GM12865 (cell line): ENCODE measurements at regions not wholly inside any gene's neighbourhood (a gene's known extent, or its start where the extent isn't known, plus 50 kb on each side); places are given as distances from the start of the nearest gene placed in this dataset.
"Not testable (repeated sequence)": the region's sequence is repeated elsewhere in the genome, so short reads cannot be mapped to it uniquely, and the experiment has no call there.

ENCODE experiments used
- DNase-seq: peaks from one replicate; pipeline ENCODE4 v3.0.0; 2010; ENCODE audit warnings: low read depth
- H3K4me3 ChIP-seq: 2 replicates; pipeline ENCODE4 v1.5.1; 2011; ENCODE audit warnings: mild to moderate bottlenecking, low read depth, low read length, control low read depth
- TF ChIP-seq, protein P1 (sequence below): IDR thresholded peaks from 2 replicates; pipeline ENCODE4 v1.5.1; 2011; ENCODE audit warnings: low read length, control low read depth, low read depth, inconsistent platforms; ENCODE audit not compliant: insufficient read depth; ENCODE audit errors: missing control alignments

DNA sequence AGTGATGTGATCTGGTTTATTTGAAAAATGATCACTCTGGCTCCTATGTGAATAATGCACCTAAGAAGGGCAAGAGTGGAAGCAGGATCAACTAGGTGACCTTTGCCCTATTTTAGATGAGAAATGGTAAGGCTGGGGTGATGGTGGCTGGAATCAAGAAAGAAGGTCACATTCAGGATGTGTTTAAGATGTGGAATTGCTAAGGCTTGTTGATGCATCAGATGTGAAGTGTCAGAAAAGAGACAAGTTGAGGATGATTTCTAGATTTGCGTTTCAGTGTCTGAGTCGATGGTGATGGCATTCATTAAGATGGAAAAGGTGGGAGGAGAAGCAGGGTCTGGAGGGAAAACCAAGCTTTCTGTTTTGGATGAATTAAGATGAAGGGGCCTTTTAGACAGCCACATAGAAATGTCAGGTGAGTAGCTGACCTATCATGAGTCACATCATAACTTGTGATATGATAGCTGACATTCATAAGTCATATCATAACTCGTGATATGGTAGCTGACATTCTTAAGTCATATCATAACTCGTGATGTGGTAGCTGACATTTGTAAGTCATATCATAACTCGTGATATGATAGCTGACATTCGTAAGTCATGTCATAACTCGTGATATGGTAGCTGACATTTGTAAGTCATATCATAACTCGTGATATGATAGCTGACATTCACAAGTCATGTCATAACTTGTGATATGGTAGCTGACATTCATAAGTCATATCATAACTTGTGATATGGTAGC, 101.2 kb upstream of the SEC11C start:
- TF ChIP-seq, protein P1, sequence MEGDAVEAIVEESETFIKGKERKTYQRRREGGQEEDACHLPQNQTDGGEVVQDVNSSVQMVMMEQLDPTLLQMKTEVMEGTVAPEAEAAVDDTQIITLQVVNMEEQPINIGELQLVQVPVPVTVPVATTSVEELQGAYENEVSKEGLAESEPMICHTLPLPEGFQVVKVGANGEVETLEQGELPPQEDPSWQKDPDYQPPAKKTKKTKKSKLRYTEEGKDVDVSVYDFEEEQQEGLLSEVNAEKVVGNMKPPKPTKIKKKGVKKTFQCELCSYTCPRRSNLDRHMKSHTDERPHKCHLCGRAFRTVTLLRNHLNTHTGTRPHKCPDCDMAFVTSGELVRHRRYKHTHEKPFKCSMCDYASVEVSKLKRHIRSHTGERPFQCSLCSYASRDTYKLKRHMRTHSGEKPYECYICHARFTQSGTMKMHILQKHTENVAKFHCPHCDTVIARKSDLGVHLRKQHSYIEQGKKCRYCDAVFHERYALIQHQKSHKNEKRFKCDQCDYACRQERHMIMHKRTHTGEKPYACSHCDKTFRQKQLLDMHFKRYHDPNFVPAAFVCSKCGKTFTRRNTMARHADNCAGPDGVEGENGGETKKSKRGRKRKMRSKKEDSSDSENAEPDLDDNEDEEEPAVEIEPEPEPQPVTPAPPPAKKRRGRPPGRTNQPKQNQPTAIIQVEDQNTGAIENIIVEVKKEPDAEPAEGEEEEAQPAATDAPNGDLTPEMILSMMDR, result no peak
- no peak overlapping the region for H3K4me3 ChIP-seq
- DNase-seq, result peak; percentile 15

DNA sequence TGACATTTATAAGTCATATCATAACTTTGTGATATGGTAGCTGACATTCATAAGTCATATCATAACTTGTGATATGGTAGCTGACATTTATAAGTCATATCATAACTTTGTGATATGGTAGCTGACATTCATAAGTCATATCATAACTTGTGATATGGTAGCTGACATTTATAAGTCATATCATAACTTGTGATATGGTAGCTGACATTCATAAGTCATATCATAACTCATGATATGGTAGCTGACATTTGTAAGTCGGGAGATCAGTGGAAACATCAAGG, 100.7 kb upstream of the SEC11C start:
- not testable (repeated sequence) for DNase-seq, H3K4me3 ChIP-seq

DNA sequence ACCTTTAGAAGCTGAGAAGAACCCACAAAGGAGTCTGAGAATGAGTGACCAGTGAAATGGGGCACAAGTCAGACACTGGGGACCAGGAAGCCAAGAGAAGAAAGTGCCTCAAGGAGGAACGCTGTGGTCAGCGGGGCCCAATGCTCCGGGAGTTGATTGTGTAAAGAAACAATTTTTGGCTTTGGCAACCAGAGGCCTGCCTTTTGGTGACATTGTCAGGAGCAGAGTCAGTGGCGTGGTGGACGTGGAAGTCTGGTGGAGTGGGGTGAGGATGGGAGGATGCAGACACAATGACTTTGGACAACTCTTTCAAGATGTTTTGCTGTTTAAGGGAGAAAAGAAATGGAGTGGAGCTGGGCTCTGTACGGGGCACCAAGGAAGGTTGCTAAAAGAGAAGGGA, 100.2 kb upstream of the SEC11C start:
- DNase-seq, result no peak
- TF ChIP-seq, protein P1, result no peak
- no peak overlapping the region for H3K4me3 ChIP-seq

DNA sequence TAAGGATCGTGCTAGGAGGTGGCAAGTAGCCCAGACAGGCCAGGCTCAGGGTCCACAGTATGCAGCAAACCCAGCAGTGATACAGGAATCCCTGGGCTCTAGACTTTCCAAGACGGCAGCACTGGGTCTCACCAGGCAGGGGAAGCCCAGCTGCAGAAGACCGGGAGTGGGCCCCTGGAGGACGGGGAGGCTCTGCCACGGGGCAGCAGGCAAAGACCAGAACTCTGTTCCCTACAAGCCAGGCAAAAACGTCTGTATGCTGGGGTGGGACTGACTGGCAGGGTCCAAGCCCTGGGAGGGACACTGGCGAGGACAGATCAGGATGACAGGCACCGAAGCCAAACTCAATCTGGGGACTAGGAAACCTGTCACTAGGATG, 98.9 kb upstream of the SEC11C start:
- DNase-seq, result no peak
- TF ChIP-seq, protein P1, result no peak
- H3K4me3 ChIP-seq, result no peak overlapping the region

DNA sequence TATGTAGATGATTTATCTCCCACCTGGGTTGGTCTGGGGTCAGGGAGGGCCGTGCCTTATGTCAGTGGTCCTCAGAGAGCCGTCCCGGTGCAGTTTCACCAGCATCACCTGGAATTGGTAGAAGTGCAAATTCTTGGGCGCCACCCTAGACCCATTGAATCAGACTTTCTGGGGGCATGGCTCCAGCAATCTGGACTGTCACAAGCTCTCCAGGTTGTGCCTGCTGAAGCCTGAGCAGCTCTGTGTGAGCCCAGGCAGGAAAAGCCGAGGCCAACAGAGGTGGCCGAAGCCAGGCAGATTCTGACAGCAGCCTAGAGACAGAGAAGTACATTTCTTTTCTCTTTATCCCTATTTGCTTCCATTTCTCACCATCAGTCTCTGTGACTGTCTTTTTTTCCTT, 98.4 kb upstream of the SEC11C start:
- no peak overlapping the region for H3K4me3 ChIP-seq
- no peak for DNase-seq
- TF ChIP-seq, protein P1, result no peak

DNA sequence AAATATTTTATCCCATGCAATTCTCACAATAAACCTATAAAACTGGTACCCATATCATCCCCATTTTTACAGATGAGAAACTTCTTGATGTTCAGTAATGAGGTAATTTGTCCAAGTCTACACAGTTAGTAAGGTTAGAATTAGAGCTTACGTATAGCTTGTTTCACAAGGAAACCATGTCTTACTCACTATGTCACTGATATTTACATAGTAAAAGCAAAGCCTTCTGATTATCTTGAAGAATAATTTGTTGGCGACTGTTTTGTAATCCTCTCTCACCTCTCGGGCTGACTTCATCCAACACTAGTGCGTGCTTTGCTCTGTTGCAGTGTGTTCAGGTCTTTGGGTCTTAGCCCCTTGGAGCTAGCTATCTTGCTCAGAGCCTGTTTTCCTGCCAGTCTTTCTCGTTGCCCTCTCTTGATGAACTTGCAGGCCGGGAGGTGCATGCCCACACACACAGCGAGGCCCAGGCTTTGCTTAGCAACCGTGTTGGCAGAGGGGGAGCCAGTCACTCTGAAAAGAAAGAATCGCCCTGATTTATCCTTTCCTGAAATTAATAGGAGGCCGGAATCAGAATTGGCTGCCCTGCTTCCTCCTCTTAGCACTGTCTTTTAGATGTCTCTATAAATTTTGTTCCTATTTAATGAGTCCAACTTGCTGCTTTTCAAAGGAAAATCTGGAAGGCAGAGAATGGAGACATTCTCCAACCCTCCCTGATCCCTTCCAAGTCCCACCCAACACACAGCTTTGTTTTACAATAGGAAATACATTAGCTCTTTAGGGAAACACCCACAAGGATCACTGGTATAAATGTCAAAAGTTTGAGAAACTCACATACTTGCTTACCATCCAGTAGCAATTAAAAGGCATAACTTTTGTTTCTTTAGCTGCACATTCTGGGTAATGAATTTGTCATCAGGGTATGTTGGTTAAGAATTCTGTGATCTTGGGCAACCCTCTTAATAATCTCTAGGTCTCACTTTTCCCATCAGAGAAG, 97.6 kb upstream of the SEC11C start:
- H3K4me3 ChIP-seq, result no peak overlapping the region
- no peak for DNase-seq
- TF ChIP-seq, protein P1, result no peak

DNA sequence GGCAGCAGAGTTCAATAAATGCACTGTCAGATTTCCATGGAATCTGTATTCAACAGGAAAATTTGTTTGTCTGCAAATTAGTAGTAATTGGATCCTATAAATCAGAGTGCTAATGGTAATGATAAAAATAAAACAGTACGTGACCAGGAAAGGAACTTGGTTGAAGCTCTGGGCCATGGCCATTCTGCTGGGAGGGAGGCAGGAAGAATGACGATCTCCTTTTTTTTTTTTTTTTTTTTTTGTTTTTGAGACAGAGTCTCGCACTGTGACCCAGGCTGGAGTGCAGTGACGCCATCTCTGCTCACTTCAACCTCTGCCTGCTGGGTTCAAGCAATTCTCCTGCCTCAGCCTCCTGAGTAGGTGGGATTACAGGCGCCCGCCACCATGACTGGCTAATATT, 94.8 kb upstream of the SEC11C start:
- DNase-seq, result no peak
- H3K4me3 ChIP-seq, result no peak overlapping the region
- TF ChIP-seq, protein P1, result no peak
